HL-60 (cell line): ENCODE measurements at regions not wholly inside any gene's neighbourhood (a gene's known extent, or its start where the extent isn't known, plus 50 kb on each side); places are given as distances from the start of the nearest gene placed in this dataset.

Experiments used
- POLR2AphosphoS5 ChIP-seq: IDR thresholded peaks from 2 replicates; pipeline ENCODE4 v1.6.1; 2012; ENCODE audit warnings: low read depth
- TF ChIP-seq, protein P1 (sequence below): IDR thresholded peaks from one replicate; pipeline ENCODE4 v1.5.1; 2011; ENCODE audit warnings: low read length, control low read depth, inconsistent platforms; ENCODE audit not compliant: insufficient read depth

GRCh38 chr7:130921391-130922180, 187.6 kb upstream of the KLF14 start:
- TF ChIP-seq, protein P1, sequence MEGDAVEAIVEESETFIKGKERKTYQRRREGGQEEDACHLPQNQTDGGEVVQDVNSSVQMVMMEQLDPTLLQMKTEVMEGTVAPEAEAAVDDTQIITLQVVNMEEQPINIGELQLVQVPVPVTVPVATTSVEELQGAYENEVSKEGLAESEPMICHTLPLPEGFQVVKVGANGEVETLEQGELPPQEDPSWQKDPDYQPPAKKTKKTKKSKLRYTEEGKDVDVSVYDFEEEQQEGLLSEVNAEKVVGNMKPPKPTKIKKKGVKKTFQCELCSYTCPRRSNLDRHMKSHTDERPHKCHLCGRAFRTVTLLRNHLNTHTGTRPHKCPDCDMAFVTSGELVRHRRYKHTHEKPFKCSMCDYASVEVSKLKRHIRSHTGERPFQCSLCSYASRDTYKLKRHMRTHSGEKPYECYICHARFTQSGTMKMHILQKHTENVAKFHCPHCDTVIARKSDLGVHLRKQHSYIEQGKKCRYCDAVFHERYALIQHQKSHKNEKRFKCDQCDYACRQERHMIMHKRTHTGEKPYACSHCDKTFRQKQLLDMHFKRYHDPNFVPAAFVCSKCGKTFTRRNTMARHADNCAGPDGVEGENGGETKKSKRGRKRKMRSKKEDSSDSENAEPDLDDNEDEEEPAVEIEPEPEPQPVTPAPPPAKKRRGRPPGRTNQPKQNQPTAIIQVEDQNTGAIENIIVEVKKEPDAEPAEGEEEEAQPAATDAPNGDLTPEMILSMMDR: no peak
- TF ChIP-seq POLR2AphosphoS5: no peak
